Stimulated activated CD4-positive, alpha-beta T cell treated with anti-CD3 and anti-CD28 coated beads, Interleukin-12 subunit alpha, Interleukin-12 subunit beta, amount 100 ng/mL, for 48 hours (primary cell): ENCODE measurements at regions not wholly inside any gene's neighbourhood (a gene's known extent, or its start where the extent isn't known, plus 50 kb on each side); places are given as distances from the start of the nearest gene placed in this dataset.
"Not testable (repeated sequence)": the region's sequence is repeated elsewhere in the genome, so short reads cannot be mapped to it uniquely, and the experiment has no call there.

Experiments
- DNase-seq, 3 donors: peaks; one replicate each; pipeline ENCODE4 v3.0.0-alpha.2; 2020; ENCODE audit warnings: low read depth in 2 of 3, low spot score in 1 of 3

GRCh38 chr9:78900500-78900899 is 603.6 kb downstream of the PSAT1 start:
- DNase-seq = no peak

GRCh38 chr9:78902051-78902450 is 605.1 kb downstream of the PSAT1 start:
- DNase-seq = no peak

DNA sequence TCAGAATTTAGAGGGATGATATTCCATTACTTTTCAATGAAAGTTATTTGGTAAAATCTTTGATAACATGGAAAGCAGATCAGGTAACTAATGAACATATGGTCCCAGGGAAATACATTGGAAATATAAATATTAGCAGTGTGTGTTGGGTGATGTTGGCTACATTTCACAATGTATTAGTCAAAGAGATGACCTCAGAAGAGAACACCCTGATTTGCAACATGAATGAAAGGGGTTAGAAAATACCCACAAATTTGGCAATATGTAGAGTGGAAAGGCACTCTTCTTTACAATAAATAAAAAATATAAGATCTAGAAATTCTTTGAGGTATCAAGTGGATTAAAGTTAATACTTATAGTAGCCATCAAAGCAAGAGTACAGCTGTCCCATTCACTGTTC is 606.7 kb downstream of the PSAT1 start:
- no peak for DNase-seq

DNA sequence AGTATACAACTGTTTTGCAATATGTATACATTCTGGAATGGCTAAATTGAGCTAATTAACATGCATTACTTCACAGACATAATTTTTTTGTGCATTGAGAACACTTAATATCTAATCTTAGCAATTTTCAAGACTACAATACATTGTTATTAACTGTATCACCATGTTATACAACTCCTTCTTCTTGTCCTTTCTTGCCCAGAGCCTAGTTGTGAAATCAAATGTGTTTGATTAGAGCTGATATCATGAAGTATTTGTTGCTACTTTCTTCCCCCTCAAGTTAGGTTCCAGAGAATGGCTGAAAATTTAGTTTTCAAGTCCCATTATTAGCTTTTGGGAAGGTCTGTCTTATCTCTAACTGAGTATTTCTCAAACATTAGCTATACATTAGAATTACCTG is 607.8 kb downstream of the PSAT1 start:
- no peak for DNase-seq

DNA sequence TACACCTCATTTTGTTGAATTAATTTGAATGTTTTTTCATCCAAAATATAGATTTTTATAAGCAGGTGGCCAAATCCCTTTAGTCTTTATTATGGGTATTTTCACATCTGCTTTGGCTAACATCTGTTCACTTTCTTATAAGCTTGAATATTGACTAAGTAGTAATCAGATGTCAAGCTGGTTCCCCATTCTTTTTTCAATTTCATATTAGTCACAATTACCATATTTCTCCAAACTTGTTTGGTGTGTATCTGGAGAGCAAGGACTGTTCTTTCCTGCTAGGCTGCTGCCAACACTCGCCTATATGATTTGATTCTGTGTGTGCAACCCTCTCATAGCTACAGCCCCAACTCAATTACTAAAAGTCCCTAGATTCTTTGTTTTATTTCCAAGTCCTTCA is 608.5 kb downstream of the PSAT1 start:
- DNase-seq = no peak

DNA sequence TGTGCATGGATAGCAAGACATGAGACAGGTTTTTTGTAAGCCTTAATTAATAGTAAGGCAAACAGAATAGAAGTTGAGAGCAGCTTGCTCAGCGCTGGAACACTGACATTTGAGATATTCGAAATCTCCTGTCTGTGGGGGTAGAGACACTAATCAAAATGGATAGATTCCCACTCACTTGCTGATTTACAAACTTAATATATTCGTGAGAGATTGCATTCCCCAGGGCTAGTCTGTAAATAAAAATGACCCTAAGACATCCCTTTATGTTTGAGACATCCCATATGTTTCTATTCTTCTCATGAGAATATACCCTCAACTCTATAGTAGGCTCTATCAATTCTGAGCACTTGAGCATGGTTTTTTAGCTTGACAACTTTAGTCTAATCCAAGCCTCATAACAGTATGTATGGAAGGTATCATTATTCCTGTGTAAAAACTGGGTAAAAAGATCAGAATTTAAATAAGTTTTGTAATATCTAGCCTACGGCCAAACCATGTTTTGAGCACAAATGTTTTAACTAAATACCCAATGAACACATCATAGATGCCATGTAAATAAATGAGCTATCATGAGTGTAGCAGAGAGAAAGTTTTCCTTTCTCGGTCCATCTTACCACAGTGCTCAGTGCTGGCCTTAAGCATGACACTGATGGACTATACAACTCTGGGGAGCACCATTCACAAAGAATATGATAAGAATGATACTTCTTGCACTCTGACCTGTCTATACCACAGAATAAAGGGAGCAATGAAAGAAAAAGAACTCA is 609.2 kb downstream of the PSAT1 start:
- DNase-seq = no peak

DNA sequence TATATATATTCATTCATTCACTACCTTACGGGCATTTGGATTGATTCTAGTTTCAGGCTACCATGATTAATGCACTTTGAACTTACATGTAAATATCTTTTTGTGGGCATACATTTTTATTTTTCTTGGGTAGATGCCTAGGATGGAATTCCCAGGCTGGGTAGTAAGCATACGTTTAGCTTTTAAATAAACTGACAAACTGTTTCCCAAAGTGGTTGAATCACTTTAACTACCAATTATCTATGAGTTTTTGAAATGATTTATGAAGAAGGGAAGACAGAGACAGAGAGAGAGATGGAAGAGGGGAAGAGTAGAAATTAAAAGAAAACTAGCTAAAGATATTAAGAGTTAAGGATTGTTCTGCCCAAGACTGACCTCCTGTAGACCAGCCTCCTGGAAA is 612.6 kb downstream of the PSAT1 start:
- no peak for DNase-seq

DNA sequence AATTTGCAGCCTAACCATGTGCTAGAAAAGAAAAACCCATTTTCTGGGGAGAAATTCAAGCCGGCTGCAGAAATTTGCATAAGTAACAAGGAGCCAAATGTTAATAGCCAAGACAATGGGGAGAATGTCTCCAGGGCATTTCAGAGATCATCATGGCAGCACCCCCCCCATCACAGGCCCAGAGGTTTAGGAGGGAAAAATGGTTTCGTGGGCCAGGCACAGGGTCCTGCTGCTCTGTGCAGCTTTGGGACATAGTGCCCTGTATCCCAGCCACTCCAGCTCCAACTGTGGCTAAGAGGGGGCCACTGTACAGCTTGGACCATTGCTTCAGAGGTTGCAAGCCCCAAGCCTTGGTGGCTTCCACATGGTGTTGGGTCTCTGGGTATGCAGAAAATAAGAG is 620.0 kb downstream of the PSAT1 start:
- not testable (repeated sequence) for DNase-seq

DNA sequence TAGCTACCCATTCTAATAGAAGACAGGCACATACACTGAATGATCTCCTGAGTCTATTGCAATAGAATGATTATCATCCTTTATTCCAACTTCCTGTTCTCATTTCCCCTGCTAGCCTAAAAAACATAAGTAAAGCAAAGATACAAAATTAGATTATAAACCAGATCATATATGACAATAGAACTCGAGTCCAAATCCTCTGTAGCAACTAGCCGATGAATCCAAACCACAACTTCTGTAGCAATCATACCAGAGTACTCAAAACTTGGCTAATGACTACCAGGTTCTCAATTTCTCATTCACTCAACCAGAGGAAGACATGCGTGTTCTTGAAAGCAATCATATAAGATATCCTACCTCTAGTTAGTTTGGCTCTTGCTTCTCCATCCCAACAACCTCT is 622.1 kb downstream of the PSAT1 start:
- no peak for DNase-seq

GRCh38 chr9:78919701-78920100 is 622.8 kb downstream of the PSAT1 start:
- no peak for DNase-seq

GRCh38 chr9:78921341-78921740 is 624.4 kb downstream of the PSAT1 start:
- DNase-seq = no peak

GRCh38 chr9:78923966-78924659 is 627.2 kb downstream of the PSAT1 start:
- no peak for DNase-seq

DNA sequence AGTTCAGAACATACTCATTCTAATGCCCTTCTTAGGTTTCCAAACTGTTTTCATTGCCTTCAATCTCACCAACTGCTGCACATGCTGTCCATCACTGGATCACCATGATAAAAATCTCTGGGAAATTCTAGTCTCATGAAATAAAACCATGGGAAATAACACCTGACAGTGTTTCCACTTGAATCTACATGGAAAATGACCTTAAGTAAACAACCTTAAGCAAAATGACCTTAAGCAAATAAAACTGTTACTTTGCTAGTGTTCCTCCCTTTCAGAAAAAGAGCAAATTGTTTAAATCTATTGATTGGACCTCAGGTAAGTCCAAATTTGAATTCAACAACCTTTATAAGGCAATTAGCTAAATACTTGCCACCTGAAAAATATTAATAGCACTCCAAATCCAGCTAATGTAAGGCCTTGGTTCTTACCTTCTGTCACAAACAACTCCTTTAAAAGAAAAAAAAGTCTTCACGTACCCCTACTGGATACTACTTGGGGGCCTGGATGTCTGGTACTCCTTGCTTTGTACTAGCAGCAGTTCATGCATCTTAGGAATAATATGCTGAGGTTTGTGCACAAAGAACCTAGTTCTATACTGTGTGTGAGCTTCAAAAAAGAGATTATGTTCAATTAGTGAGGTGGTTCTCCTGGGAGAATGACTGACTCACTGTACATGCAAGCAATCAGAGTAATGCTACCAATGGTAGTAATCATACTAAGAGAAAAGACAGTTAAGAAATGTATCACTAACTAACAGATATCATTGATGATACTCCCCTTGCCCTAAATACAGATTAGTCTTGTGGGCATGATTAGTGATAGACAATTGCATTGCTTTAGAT is 630.4 kb downstream of the PSAT1 start:
- no peak for DNase-seq

DNA sequence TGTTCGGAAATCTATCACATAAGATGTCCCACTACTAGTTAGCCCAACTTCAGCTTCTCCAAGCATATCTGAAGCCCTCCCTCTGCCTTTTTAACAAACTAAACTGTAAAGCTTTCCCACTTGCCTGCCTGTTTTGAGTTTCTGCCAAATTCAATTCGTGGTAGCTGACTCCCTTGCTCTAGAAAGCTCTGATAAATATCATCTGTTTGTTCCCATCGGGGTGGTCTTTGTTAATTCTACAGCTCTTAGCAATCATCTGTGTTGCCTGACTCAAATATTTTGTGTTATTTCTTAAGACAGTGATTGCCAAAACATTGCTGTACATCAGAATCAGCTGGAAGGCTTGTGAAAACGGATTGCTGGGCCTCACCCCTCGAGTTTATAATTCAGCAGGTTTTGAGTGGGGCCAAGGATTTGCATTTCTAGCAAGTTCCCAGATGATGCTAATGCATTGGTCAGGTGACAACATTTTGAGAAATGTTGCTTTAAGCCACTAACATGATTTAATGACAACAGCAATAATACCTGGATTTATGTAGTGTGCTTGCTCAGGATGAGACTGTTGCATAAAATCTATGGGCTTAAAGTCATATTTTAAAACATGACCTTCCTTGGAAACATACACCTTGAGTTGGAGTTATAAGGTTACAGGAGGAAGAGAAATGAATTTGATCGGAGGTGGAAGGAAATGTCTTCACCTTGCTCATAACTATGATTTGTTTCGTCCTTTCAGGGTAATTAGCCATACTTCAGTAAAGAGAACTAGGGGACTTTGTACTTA is 631.9 kb downstream of the PSAT1 start:
- DNase-seq = no peak

DNA sequence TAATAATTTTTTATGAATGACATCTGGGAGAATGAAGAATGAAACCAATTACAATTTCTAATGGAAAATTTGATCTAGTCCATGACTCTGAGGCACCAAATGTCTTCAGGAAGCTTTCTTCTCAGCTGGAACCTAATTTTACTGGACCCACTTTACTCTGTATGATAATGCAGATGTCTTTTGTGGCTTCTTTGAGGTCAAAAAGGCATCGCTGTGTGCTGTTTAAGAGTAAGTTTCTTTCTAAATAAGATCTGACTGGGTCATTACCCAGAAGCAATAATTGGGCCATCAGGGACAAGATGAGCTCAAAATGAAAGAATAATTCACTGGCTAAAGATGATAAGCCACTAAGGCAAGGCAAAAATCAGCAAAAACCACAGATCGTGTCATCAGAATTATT is 633.4 kb downstream of the PSAT1 start:
- no peak for DNase-seq

- no peak for DNase-seq
Observed at GRCh38 chr9:78932849-78933627, 636.1 kb downstream of the PSAT1 start.

GRCh38 chr9:78934880-78935279 is 636.9 kb upstream of the TLE4 start:
- no peak for DNase-seq

- no peak for DNase-seq
Observed at GRCh38 chr9:78938821-78939220, 632.9 kb upstream of the TLE4 start.

- no peak for DNase-seq
Observed at GRCh38 chr9:78939311-78940065, 632.3 kb upstream of the TLE4 start.
